SU-DHL-6 (cell line): ENCODE measurements at regions not wholly inside any gene's neighbourhood (a gene's known extent, or its start where the extent isn't known, plus 50 kb on each side); places are given as distances from the start of the nearest gene placed in this dataset.

Source experiments
- EZH2phosphoT487 ChIP-seq: fragments of 200-600 bp; sonication (generic), shearing (Covaris generic); conservative IDR thresholded peaks from 2 replicates; pipeline ENCODE4 v1.6.1; 2018; ENCODE audit warnings: mild to moderate bottlenecking, antibody characterized with exemption, low read length, moderate library complexity, mixed read lengths
- TF ChIP-seq, protein P1 (sequence below): fragments of 200-600 bp; sonication (generic); IDR thresholded peaks from one replicate; pipeline ENCODE4 v1.5.1; 2017; ENCODE audit warnings: antibody characterized with exemption, mild to moderate bottlenecking, low read length, moderate library complexity; ENCODE audit not compliant: insufficient read depth, poor library complexity, severe bottlenecking

- TF ChIP-seq, protein P1, sequence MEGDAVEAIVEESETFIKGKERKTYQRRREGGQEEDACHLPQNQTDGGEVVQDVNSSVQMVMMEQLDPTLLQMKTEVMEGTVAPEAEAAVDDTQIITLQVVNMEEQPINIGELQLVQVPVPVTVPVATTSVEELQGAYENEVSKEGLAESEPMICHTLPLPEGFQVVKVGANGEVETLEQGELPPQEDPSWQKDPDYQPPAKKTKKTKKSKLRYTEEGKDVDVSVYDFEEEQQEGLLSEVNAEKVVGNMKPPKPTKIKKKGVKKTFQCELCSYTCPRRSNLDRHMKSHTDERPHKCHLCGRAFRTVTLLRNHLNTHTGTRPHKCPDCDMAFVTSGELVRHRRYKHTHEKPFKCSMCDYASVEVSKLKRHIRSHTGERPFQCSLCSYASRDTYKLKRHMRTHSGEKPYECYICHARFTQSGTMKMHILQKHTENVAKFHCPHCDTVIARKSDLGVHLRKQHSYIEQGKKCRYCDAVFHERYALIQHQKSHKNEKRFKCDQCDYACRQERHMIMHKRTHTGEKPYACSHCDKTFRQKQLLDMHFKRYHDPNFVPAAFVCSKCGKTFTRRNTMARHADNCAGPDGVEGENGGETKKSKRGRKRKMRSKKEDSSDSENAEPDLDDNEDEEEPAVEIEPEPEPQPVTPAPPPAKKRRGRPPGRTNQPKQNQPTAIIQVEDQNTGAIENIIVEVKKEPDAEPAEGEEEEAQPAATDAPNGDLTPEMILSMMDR = no peak
- TF ChIP-seq EZH2phosphoT487 = no peak
These were observed 247.0 kb upstream of the PPP2R2D start for GRCh38 chr10:131653554-131654470.
